Natural killer cell (primary cell): ENCODE measurements at regions not wholly inside any gene's neighbourhood (a gene's known extent, or its start where the extent isn't known, plus 50 kb on each side); places are given as distances from the start of the nearest gene placed in this dataset.

Experiments
- ATAC-seq, 3 donors: fragments of 150-1000 bp in 2 of 3; fragments of 200-7000 bp in 1 of 3; cut with Tn5 transposase; 1 replicate in 1 of 3; 2 replicates in 2 of 3; pipeline ENCODE4 v1.10.0; 2021; ENCODE audit warnings: mild to moderate bottlenecking in 2 of 3, moderate library complexity in 2 of 3
- DNase-seq, 2 donors: peaks; one replicate each; pipeline versions ENCODE4 v3.0.0 to v3.0.0-alpha.2; 2013 to 2021; ENCODE audit warnings: mixed read lengths in 1 of 2
- H3K27ac ChIP-seq: one replicate; pipeline ENCODE4 v1.5.1; 2013; ENCODE audit warnings: mild to moderate bottlenecking, low read length
- H3K27me3 ChIP-seq: one replicate; pipeline ENCODE4 v1.6.1; 2013; ENCODE audit warnings: low read length; ENCODE audit not compliant: control insufficient read depth, insufficient read depth
- H3K36me3 ChIP-seq: one replicate; pipeline ENCODE4 v1.6.1; 2013; ENCODE audit warnings: low read length; ENCODE audit not compliant: control insufficient read depth, insufficient read depth
- H3K4me1 ChIP-seq: one replicate; pipeline ENCODE4 v1.6.1; 2013; ENCODE audit warnings: low read length; ENCODE audit not compliant: control insufficient read depth, insufficient read depth
- H3K4me3 ChIP-seq: one replicate; pipeline ENCODE4 v1.5.1; 2013; ENCODE audit warnings: low read length
- H3K9me3 ChIP-seq: one replicate; pipeline ENCODE4 v1.6.1; 2013; ENCODE audit warnings: low read length; ENCODE audit not compliant: control insufficient read depth, insufficient read depth
- H3K27ac Mint-ChIP-seq, 2 donors: one replicate each; pipeline ENCODE4 v1.8.0; 2022; ENCODE audit warnings: mild to moderate bottlenecking in 2 of 2, mixed read lengths in 2 of 2, moderate library complexity in 1 of 2
- H3K27me3 Mint-ChIP-seq, 2 donors: one replicate each; pipeline ENCODE4 v1.8.0; 2022; ENCODE audit warnings: low read depth in 2 of 2, mixed read lengths in 2 of 2
- H3K36me3 Mint-ChIP-seq: one replicate; pipeline ENCODE4 v1.8.0; 2022; ENCODE audit warnings: mixed read lengths
- H3K4me1 Mint-ChIP-seq, 2 donors: one replicate each; pipeline ENCODE4 v1.8.0; 2022; ENCODE audit warnings: mixed read lengths in 2 of 2
- H3K4me3 Mint-ChIP-seq: one replicate; pipeline ENCODE4 v1.8.0; 2022; ENCODE audit warnings: mild to moderate bottlenecking, moderate library complexity, mixed read lengths
- H3K9me3 Mint-ChIP-seq, 2 donors: one replicate each; pipeline ENCODE4 v1.8.0; 2022; ENCODE audit warnings: mixed read lengths in 2 of 2
- WGBS: methylation state at CpG from one replicate; pipeline ENCODE4 v1.1.7; 2013; ENCODE audit warnings: missing lambda C conversion rate; ENCODE audit not compliant: insufficient coverage; 5-methylcytosine and 5-hydroxymethylcytosine counted together
- intact Hi-C: fragments of 100-400 bp; cut with micrococcal nuclease; formaldehyde crosslinking; loops from one replicate; pipeline ENCODE4 v1.14.2; 2022
- TF ChIP-seq, protein P1 (sequence below): fragments of 200-600 bp; IDR thresholded peaks from one replicate; pipeline ENCODE4 v1.8.0; 2022; ENCODE audit warnings: antibody characterized with exemption

DNA sequence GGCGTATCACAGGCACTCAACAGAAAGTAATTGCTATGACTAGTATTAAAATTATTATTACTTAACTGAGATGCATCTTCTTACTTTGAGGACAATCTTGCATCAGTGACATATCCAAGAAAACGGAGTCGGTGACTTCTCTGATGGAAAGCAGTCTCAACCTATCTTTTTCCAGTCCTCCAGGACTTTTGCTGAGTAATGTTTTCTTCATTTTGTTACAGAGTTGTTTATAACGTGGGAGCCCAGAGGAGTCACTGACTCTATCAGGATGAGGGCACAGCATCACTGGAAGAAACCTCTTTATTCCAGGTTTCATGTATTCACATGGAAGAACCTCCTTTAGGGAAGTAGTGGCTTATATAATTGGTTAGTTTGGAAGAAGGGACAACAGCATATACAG, 51.5 kb upstream of the MELK start:
- H3K36me3 Mint-ChIP-seq: no peaks in the 10 kb centered on the region
- no peaks in the 10 kb centered on the region for H3K9me3 Mint-ChIP-seq
- no peak overlapping the region for H3K27ac Mint-ChIP-seq
- ATAC-seq: no peak
- H3K4me3 Mint-ChIP-seq: no peak overlapping the region
- Histone ChIP-seq H3K9me3 (no peaks in the 10 kb centered on the region), H3K4me1 (no peaks in the 10 kb centered on the region), H3K4me3 (no peak overlapping the region), H3K36me3 (no peaks in the 10 kb centered on the region), H3K27me3 (no peaks in the 10 kb centered on the region), H3K27ac (no peak overlapping the region)
- H3K27me3 Mint-ChIP-seq: no peaks in the 10 kb centered on the region
- intact Hi-C loops: no loop called here
- H3K4me1 Mint-ChIP-seq: no peaks in the 10 kb centered on the region
- TF ChIP-seq, protein P1, sequence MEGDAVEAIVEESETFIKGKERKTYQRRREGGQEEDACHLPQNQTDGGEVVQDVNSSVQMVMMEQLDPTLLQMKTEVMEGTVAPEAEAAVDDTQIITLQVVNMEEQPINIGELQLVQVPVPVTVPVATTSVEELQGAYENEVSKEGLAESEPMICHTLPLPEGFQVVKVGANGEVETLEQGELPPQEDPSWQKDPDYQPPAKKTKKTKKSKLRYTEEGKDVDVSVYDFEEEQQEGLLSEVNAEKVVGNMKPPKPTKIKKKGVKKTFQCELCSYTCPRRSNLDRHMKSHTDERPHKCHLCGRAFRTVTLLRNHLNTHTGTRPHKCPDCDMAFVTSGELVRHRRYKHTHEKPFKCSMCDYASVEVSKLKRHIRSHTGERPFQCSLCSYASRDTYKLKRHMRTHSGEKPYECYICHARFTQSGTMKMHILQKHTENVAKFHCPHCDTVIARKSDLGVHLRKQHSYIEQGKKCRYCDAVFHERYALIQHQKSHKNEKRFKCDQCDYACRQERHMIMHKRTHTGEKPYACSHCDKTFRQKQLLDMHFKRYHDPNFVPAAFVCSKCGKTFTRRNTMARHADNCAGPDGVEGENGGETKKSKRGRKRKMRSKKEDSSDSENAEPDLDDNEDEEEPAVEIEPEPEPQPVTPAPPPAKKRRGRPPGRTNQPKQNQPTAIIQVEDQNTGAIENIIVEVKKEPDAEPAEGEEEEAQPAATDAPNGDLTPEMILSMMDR: no peak
- no peak for DNase-seq
- 96% methylated on average over 3 of the region's 4 CpGs for WGBS

DNA sequence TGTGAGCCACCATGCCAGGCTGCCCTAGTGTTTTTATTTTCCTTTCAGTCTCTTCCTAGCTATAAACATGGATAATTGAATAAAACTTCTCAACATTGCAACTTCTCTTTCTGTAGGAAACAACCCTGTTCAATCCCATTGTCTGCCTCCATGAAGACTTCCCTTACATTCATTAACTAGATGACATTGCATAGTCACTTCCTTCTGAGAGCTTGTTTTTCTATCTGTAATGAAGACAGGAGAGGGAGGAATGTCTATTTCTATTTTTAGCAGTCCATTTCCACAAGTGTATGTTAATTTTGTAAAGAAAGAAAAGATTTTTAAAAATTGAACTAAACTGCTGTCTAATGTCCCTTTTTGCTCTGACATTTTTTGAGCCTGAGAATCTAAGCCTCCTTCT, 55.6 kb upstream of the MELK start:
- Histone ChIP-seq H3K4me1 (no peaks in the 10 kb centered on the region), H3K9me3 (no peaks in the 10 kb centered on the region), H3K4me3 (no peak overlapping the region), H3K36me3 (no peaks in the 10 kb centered on the region), H3K27ac (no peak overlapping the region), H3K27me3 (no peaks in the 10 kb centered on the region)
- TF ChIP-seq, protein P1: no peak
- DNase-seq: no peak
- ATAC-seq: no peak
- H3K27ac Mint-ChIP-seq: no peak overlapping the region
- H3K4me3 Mint-ChIP-seq: no peak overlapping the region
- H3K9me3 Mint-ChIP-seq: no peaks in the 10 kb centered on the region
- peaks cover 0 to 2% of the 10 kb centered on the region in 2 donors for H3K27me3 Mint-ChIP-seq
- no peaks in the 10 kb centered on the region for H3K4me1 Mint-ChIP-seq
- intact Hi-C loops: no loop called here
- no peaks in the 10 kb centered on the region for H3K36me3 Mint-ChIP-seq

DNA sequence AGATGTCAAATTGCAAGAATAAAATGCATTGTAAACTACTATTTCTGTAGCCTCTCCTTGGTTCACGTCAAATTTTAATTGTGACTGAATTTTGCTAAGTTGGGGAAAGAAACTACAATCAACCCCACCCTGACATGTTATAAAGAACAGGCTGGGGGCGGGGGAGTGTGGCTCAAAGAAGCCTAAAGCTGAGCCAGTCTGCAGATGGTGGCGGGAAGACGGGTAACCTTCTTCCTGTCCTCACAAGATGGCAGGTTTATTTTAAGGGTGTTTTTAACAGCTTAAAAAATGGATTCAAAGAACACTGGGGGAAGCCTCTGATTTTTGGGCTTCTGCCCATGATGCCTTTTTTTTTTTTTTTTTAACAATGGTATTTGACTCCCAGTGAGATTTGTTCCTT, 68.5 kb upstream of the MELK start:
- TF ChIP-seq, protein P1: no peak
- no peaks in the 10 kb centered on the region for H3K9me3 ChIP-seq
- H3K4me3 ChIP-seq: no peak overlapping the region
- intact Hi-C loops: no loop called here
- H3K4me1 ChIP-seq: peaks cover 6% of the 10 kb centered on the region
- no peaks in the 10 kb centered on the region for H3K27me3 ChIP-seq
- DNase-seq: peak in 1 of 2 donors; percentile 53
- Mint-ChIP-seq H3K36me3 (no peaks in the 10 kb centered on the region), H3K9me3 (no peaks in the 10 kb centered on the region), H3K27me3 (peaks cover 0 to 10% of the 10 kb centered on the region in 2 donors), H3K27ac (peak overlapping the region in 1 of 2 donors; percentile 13), H3K4me1 (peaks cover 7 to 9% of the 10 kb centered on the region in 2 donors), H3K4me3 (no peak overlapping the region)
- no peaks in the 10 kb centered on the region for H3K36me3 ChIP-seq
- 39% methylated on average over 3 of the region's 4 CpGs for WGBS
- peak in 1 of 3 donors; percentile 52 for ATAC-seq
- H3K27ac ChIP-seq: no peak overlapping the region
